ENCODE measurements at regions not wholly inside any gene's neighbourhood (a gene's known extent, or its start where the extent isn't known, plus 50 kb on each side); places are given as distances from the start of the nearest gene placed in this dataset.
"Not testable (repeated sequence)": the region's sequence is repeated elsewhere in the genome, so short reads cannot be mapped to it uniquely, and the experiment has no call there.

- DNase-seq (ENCODE audit: low spot score) = no peak
Measured at GRCh38 chr12:60714141-60714900, 1118.5 kb downstream of the SLC16A7 start.

- DNase-seq (ENCODE audit: low spot score) = no peak
Measured at GRCh38 chr12:60724475-60724874, 1128.6 kb downstream of the SLC16A7 start.

GRCh38 chr12:60724984-60725383 lies 1129.2 kb downstream of the SLC16A7 start:
- DNase-seq (ENCODE audit: low spot score) = no peak

- no peak for DNase-seq (ENCODE audit: low spot score)
Measured at GRCh38 chr12:60752589-60752988, 1156.8 kb downstream of the SLC16A7 start.

- no peak for DNase-seq (ENCODE audit: low spot score)
Measured at GRCh38 chr12:60758224-60758623, 1162.4 kb downstream of the SLC16A7 start.

GRCh38 chr12:60760965-60761364 lies 1165.1 kb downstream of the SLC16A7 start:
- DNase-seq (ENCODE audit: low spot score) = no peak

- DNase-seq (ENCODE audit: low spot score) = not testable (repeated sequence)
Measured at GRCh38 chr12:60801166-60801565, 1205.3 kb downstream of the SLC16A7 start.

- DNase-seq (ENCODE audit: low spot score) = no peak
Measured at GRCh38 chr12:60803147-60803546, 1207.3 kb downstream of the SLC16A7 start.

GRCh38 chr12:60805364-60805763 lies 1209.5 kb downstream of the SLC16A7 start:
- no peak for DNase-seq (ENCODE audit: low spot score)

GRCh38 chr12:60819794-60820193 lies 1224.0 kb downstream of the SLC16A7 start:
- no peak for DNase-seq (ENCODE audit: low spot score)

GRCh38 chr12:60822580-60822979 lies 1226.8 kb downstream of the SLC16A7 start:
- DNase-seq (ENCODE audit: low spot score) = no peak

GRCh38 chr12:60830381-60830780 lies 1234.6 kb downstream of the SLC16A7 start:
- DNase-seq (ENCODE audit: low spot score) = no peak

GRCh38 chr12:60832290-60832689 lies 1236.5 kb downstream of the SLC16A7 start:
- no peak for DNase-seq (ENCODE audit: low spot score)

GRCh38 chr12:60834372-60834771 lies 1238.5 kb downstream of the SLC16A7 start:
- DNase-seq (ENCODE audit: low spot score) = no peak

GRCh38 chr12:60834806-60835205 lies 1239.0 kb downstream of the SLC16A7 start:
- DNase-seq (ENCODE audit: low spot score) = no peak

- no peak for DNase-seq (ENCODE audit: low spot score)
Measured at GRCh38 chr12:60836651-60837050, 1240.8 kb downstream of the SLC16A7 start.

- DNase-seq (ENCODE audit: low spot score) = no peak
Measured at GRCh38 chr12:60842181-60842580, 1246.4 kb downstream of the SLC16A7 start.

GRCh38 chr12:60844101-60844500 lies 1248.3 kb downstream of the SLC16A7 start:
- DNase-seq (ENCODE audit: low spot score) = no peak

- DNase-seq (ENCODE audit: low spot score) = no peak
Measured at GRCh38 chr12:60844875-60845274, 1249.0 kb downstream of the SLC16A7 start.

GRCh38 chr12:60845696-60846095 lies 1249.9 kb downstream of the SLC16A7 start:
- DNase-seq (ENCODE audit: low spot score) = no peak

- no peak for DNase-seq (ENCODE audit: low spot score)
Measured at GRCh38 chr12:60847281-60847680, 1251.5 kb downstream of the SLC16A7 start.

GRCh38 chr12:60849723-60850122 lies 1253.9 kb downstream of the SLC16A7 start:
- DNase-seq (ENCODE audit: low spot score) = no peak

GRCh38 chr12:60853407-60853806 lies 1257.6 kb downstream of the SLC16A7 start:
- no peak for DNase-seq (ENCODE audit: low spot score)

GRCh38 chr12:60863421-60863820 lies 1267.6 kb downstream of the SLC16A7 start:
- DNase-seq (ENCODE audit: low spot score) = no peak

Measured in kidney tubule cell (primary cell).